ENCODE measurements at regions not wholly inside any gene's neighbourhood (a gene's known extent, or its start where the extent isn't known, plus 50 kb on each side); places are given as distances from the start of the nearest gene placed in this dataset.

DNA sequence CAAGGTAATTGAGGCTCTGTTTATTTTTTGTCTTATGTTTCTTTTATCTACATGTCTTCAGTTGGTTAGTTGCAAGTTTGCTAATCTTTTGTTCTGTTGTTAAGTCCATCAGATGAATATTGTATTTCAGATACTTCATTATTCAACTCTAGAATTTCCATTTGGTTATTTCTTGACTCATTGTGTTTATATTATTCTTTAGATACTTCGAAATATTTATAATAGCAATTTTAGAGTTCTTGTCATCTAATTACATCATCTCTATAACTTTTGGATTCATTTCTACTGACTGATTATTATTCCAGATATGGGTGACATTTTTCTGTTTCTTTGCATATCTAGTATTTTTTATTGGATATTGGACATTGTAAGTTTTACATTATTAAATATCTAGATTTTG is 405.6 kb downstream of the PLPP3 start (continued):
- TF ChIP-seq, protein P1, sequence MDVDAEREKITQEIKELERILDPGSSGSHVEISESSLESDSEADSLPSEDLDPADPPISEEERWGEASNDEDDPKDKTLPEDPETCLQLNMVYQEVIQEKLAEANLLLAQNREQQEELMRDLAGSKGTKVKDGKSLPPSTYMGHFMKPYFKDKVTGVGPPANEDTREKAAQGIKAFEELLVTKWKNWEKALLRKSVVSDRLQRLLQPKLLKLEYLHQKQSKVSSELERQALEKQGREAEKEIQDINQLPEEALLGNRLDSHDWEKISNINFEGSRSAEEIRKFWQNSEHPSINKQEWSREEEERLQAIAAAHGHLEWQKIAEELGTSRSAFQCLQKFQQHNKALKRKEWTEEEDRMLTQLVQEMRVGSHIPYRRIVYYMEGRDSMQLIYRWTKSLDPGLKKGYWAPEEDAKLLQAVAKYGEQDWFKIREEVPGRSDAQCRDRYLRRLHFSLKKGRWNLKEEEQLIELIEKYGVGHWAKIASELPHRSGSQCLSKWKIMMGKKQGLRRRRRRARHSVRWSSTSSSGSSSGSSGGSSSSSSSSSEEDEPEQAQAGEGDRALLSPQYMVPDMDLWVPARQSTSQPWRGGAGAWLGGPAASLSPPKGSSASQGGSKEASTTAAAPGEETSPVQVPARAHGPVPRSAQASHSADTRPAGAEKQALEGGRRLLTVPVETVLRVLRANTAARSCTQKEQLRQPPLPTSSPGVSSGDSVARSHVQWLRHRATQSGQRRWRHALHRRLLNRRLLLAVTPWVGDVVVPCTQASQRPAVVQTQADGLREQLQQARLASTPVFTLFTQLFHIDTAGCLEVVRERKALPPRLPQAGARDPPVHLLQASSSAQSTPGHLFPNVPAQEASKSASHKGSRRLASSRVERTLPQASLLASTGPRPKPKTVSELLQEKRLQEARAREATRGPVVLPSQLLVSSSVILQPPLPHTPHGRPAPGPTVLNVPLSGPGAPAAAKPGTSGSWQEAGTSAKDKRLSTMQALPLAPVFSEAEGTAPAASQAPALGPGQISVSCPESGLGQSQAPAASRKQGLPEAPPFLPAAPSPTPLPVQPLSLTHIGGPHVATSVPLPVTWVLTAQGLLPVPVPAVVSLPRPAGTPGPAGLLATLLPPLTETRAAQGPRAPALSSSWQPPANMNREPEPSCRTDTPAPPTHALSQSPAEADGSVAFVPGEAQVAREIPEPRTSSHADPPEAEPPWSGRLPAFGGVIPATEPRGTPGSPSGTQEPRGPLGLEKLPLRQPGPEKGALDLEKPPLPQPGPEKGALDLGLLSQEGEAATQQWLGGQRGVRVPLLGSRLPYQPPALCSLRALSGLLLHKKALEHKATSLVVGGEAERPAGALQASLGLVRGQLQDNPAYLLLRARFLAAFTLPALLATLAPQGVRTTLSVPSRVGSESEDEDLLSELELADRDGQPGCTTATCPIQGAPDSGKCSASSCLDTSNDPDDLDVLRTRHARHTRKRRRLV (CRISPR knock-in tag; IDR thresholded peaks at IDR 0.05) = no peak
- TF ChIP-seq MEIS1 (CRISPR knock-in tag; IDR thresholded peaks at IDR 0.05; ENCODE audit: borderline replicate concordance) (no peak), XBP1 (CRISPR knock-in tag; IDR thresholded peaks at IDR 0.05) (no peak), ZNF816 (CRISPR knock-in tag; IDR thresholded peaks at IDR 0.05; ENCODE audit: borderline replicate concordance) (no peak), FLYWCH1 (CRISPR knock-in tag; IDR thresholded peaks at IDR 0.05) (no peak), ZNF510 (CRISPR knock-in tag; IDR thresholded peaks at IDR 0.05; ENCODE audit: low read depth) (no peak), HNF1B (CRISPR knock-in tag; IDR thresholded peaks at IDR 0.05) (no peak), ZNF256 (CRISPR knock-in tag; conservative IDR thresholded peaks at IDR 0.05) (no peak), ZNF891 (CRISPR knock-in tag; IDR thresholded peaks at IDR 0.05) (no peak)
